A673 (cell line): ENCODE measurements at regions not wholly inside any gene's neighbourhood (a gene's known extent, or its start where the extent isn't known, plus 50 kb on each side); places are given as distances from the start of the nearest gene placed in this dataset.

Source experiments
- BruUV-seq: library from RNA; stranded (reverse); fragments of 400-500 nt; replicated peaks from 2 replicates; lab custom pipeline; 2021; lab: Mats Ljungman, UMichigan
- CTCF ChIA-PET: fragments of 300-600 bp; sonication (Branson Sonifier 250); formaldehyde crosslinking; loops from one replicate; lab custom pipeline; 2022; ENCODE audit warnings: antibody characterized with exemption; lab: Charles Lee
- POLR2A ChIA-PET: fragments of 300-600 bp; sonication (Branson Sonifier 250); formaldehyde crosslinking; loops from one replicate; lab custom pipeline; 2022; ENCODE audit warnings: antibody characterized with exemption; ENCODE audit not compliant: low non-redundant PET; lab: Charles Lee
- DNase-seq: peaks from one replicate; pipeline ENCODE4 v3.0.0-alpha.2; 2015; ENCODE audit warnings: low spot score
- H3K27ac ChIP-seq: fragments of 200-600 bp; sonication (generic); 2 replicates; pipeline ENCODE4 v1.5.1; 2016; ENCODE audit warnings: mixed run types, low read depth, mild to moderate bottlenecking, mixed read lengths, antibody characterized with exemption, low read length; ENCODE audit not compliant: poor library complexity, severe bottlenecking
- H3K27me3 ChIP-seq: fragments of 200-600 bp; sonication (generic); replicated peaks from 2 replicates; pipeline ENCODE4 v1.6.1; 2017; ENCODE audit warnings: mixed run types, low read depth, mild to moderate bottlenecking, mixed read lengths, antibody characterized with exemption, low read length; ENCODE audit not compliant: insufficient read depth, poor library complexity
- H3K36me3 ChIP-seq: fragments of 200-600 bp; sonication (generic); 2 replicates; pipeline ENCODE4 v1.6.1; 2016; ENCODE audit warnings: mixed run types, mild to moderate bottlenecking, mixed read lengths, antibody characterized with exemption, low read length; ENCODE audit not compliant: insufficient read depth, poor library complexity, severe bottlenecking
- H3K4me1 ChIP-seq: fragments of 200-600 bp; sonication (generic); 2 replicates; pipeline ENCODE4 v1.6.1; 2017; ENCODE audit warnings: mixed run types, mild to moderate bottlenecking, mixed read lengths, antibody characterized with exemption, low read length; ENCODE audit not compliant: insufficient read depth, poor library complexity, severe bottlenecking
- H3K4me3 ChIP-seq: fragments of 200-600 bp; sonication (generic); 2 replicates; pipeline ENCODE4 v1.5.1; 2016; ENCODE audit warnings: low read depth, mixed run types, mild to moderate bottlenecking, mixed read lengths, low read length; ENCODE audit not compliant: poor library complexity, severe bottlenecking
- H3K9me3 ChIP-seq: fragments of 200-600 bp; sonication (generic); 2 replicates; pipeline ENCODE4 v1.6.1; 2016; ENCODE audit warnings: mixed run types, low read depth, mild to moderate bottlenecking, mixed read lengths, antibody characterized with exemption, low read length; ENCODE audit not compliant: poor library complexity, severe bottlenecking
- CTCF ChIP-seq: fragments of 300-800, 200-600 bp; sonication (generic); conservative IDR thresholded peaks from 2 replicates; pipeline ENCODE4 v1.5.1; 2017; ENCODE audit warnings: low read depth, mild to moderate bottlenecking, antibody characterized with exemption, low read length, moderate library complexity, mixed read lengths
- EZH2 ChIP-seq: fragments of 200-600 bp; sonication (generic); IDR thresholded peaks from 2 replicates; pipeline ENCODE4 v1.6.1; 2017; ENCODE audit warnings: borderline replicate concordance, low read depth, mild to moderate bottlenecking, mixed read lengths, antibody characterized with exemption, low read length; ENCODE audit not compliant: poor library complexity, severe bottlenecking
- intact Hi-C: fragments of 100-400 bp; cut with micrococcal nuclease; formaldehyde crosslinking; loops from one replicate; pipeline ENCODE4 v1.10.0; 2022; ENCODE audit not compliant: unreplicated experiment

- H3K27ac ChIP-seq, result no peak overlapping the region
- no peak overlapping the region for H3K4me3 ChIP-seq
- BruUV-seq, result no TSS peak
- POLR2A ChIA-PET, result no interaction called here
- no peaks in the 10 kb centered on the region for H3K9me3 ChIP-seq
- DNase-seq, result peak; percentile 44
- no peaks in the 10 kb centered on the region for H3K36me3 ChIP-seq
- H3K4me1 ChIP-seq, result no peaks in the 10 kb centered on the region
- CTCF ChIA-PET, result no interaction called here
- no peaks in the 10 kb centered on the region for H3K27me3 ChIP-seq
- no peak for TF ChIP-seq EZH2
- TF ChIP-seq CTCF, result peak; percentile 50
- intact Hi-C loops, result loop anchor here (5.0 kb wide), 1 partner anchor 208 kb away; no protein-coding TSS in a partner anchor
Observed at GRCh38 chr3:76369170-76369569, 583.8 kb upstream of the ZNF717 start.

- TF ChIP-seq EZH2 (no peak), CTCF (no peak)
- no peaks in the 10 kb centered on the region for H3K36me3 ChIP-seq
- intact Hi-C loops, result no loop called here
- no peak for DNase-seq
- no peaks in the 10 kb centered on the region for H3K4me1 ChIP-seq
- CTCF ChIA-PET, result no interaction called here
- no peaks in the 10 kb centered on the region for H3K9me3 ChIP-seq
- no TSS peak for BruUV-seq
- H3K4me3 ChIP-seq, result no peak overlapping the region
- no peak overlapping the region for H3K27ac ChIP-seq
- no peaks in the 10 kb centered on the region for H3K27me3 ChIP-seq
- POLR2A ChIA-PET, result no interaction called here
Observed at GRCh38 chr3:76370749-76371520, 585.6 kb upstream of the ZNF717 start.

GRCh38 chr3:76372497-76372896, 587.1 kb upstream of the ZNF717 start:
- Histone ChIP-seq H3K9me3 (no peaks in the 10 kb centered on the region), H3K27me3 (no peaks in the 10 kb centered on the region), H3K4me3 (no peak overlapping the region), H3K27ac (no peak overlapping the region), H3K36me3 (no peaks in the 10 kb centered on the region), H3K4me1 (no peaks in the 10 kb centered on the region)
- no peak for TF ChIP-seq CTCF
- no peak for TF ChIP-seq EZH2
- intact Hi-C loops, result no loop called here
- ChIA-PET POLR2A (no interaction called here), CTCF (no interaction called here)
- BruUV-seq, result no TSS peak
- no peak for DNase-seq
